Cardiac fibroblast (primary cell): ENCODE measurements at regions not wholly inside any gene's neighbourhood (a gene's known extent, or its start where the extent isn't known, plus 50 kb on each side); places are given as distances from the start of the nearest gene placed in this dataset.

Experiments
- DNase-seq, 2 donors: peaks; one replicate each; pipeline versions ENCODE4 v3.0.0 to v3.0.0-alpha.2; 2010; ENCODE audit warnings: low read depth in 2 of 2
- H3K4me3 ChIP-seq, 2 donors: replicated peaks in 1 of 2; 1 replicate in 1 of 2; 2 replicates in 1 of 2; pipeline ENCODE4 v1.5.1; 2011; ENCODE audit warnings: low read depth in 2 of 2, low read length in 2 of 2, mild to moderate bottlenecking in 2 of 2, moderate library complexity in 1 of 2
- TF ChIP-seq, protein P1 (sequence below): IDR thresholded peaks from one replicate; pipeline ENCODE4 v1.5.1; 2011; ENCODE audit warnings: low read depth, mild to moderate bottlenecking, low read length, inconsistent platforms

- no peak for DNase-seq
- TF ChIP-seq, protein P1, sequence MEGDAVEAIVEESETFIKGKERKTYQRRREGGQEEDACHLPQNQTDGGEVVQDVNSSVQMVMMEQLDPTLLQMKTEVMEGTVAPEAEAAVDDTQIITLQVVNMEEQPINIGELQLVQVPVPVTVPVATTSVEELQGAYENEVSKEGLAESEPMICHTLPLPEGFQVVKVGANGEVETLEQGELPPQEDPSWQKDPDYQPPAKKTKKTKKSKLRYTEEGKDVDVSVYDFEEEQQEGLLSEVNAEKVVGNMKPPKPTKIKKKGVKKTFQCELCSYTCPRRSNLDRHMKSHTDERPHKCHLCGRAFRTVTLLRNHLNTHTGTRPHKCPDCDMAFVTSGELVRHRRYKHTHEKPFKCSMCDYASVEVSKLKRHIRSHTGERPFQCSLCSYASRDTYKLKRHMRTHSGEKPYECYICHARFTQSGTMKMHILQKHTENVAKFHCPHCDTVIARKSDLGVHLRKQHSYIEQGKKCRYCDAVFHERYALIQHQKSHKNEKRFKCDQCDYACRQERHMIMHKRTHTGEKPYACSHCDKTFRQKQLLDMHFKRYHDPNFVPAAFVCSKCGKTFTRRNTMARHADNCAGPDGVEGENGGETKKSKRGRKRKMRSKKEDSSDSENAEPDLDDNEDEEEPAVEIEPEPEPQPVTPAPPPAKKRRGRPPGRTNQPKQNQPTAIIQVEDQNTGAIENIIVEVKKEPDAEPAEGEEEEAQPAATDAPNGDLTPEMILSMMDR, result no peak
- H3K4me3 ChIP-seq, result no peak overlapping the region
These were observed 64.8 kb downstream of the CDCA7 start for GRCh38 chr2:173419506-173419905.

- TF ChIP-seq, protein P1, result no peak
- no peak overlapping the region for H3K4me3 ChIP-seq
- no peak for DNase-seq
These were observed 70.2 kb downstream of the CDCA7 start for GRCh38 chr2:173424886-173425285.

- H3K4me3 ChIP-seq, result no peak overlapping the region
- peak in 1 of 2 donors; percentile 83 for DNase-seq
- TF ChIP-seq, protein P1, result no peak
These were observed 73.4 kb downstream of the CDCA7 start for GRCh38 chr2:173427887-173428668.

DNA sequence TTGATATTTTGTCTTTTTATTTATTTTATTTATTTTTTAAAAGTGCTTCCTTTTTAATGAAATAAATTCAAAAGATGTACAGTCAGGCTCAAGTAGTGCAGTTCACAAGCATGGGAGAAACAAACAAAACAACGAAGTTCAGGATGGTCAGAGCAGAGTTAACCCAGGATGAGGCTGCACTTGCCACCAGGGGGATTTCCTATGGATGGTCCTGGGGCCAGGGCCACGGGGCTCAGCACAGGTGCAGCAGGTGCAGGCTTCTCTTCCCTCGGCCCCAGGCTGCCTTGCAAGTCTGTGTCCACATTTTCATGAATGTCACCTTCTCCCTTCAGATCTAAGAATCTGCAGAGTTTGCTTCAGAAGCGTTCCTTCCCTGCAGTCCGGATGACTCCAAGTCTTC lies 76.5 kb downstream of the CDCA7 start:
- TF ChIP-seq, protein P1, result no peak
- no peak overlapping the region for H3K4me3 ChIP-seq
- no peak for DNase-seq

DNA sequence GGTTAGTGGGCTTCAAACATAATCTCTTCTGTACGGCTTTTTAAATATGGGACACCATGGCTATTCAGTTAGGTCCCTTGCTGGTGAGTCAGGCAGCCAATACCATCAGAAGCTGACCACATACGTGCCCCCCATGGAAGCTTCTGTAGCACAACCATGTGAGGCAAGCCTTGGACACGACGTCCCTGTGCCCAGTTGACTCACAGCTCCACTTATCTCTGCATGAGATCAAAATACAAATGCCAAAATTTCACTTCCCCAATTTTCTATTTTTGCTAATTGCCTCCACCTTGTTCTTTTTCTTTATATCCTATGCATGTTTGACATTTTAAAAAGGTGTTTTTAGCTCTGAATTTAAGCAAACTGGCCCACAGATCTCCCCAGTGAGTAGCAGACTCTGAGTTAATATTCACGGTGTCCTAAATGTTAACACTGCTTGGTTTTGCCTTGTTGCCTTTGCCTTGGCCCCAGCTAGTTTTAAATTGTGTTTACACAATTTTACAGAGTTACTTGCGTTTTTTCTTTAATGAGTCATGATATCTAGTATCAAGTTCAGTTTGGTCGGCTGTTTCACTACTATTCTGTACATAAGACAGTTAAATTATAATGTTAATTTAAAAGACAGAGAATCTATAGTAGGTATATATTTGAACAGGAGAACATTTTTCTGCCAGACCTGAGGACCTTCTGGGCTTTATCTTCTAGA lies 77.5 kb downstream of the CDCA7 start:
- H3K4me3 ChIP-seq, result no peak overlapping the region
- TF ChIP-seq, protein P1, result no peak
- DNase-seq, result peak in 1 of 2 donors; percentile 63

DNA sequence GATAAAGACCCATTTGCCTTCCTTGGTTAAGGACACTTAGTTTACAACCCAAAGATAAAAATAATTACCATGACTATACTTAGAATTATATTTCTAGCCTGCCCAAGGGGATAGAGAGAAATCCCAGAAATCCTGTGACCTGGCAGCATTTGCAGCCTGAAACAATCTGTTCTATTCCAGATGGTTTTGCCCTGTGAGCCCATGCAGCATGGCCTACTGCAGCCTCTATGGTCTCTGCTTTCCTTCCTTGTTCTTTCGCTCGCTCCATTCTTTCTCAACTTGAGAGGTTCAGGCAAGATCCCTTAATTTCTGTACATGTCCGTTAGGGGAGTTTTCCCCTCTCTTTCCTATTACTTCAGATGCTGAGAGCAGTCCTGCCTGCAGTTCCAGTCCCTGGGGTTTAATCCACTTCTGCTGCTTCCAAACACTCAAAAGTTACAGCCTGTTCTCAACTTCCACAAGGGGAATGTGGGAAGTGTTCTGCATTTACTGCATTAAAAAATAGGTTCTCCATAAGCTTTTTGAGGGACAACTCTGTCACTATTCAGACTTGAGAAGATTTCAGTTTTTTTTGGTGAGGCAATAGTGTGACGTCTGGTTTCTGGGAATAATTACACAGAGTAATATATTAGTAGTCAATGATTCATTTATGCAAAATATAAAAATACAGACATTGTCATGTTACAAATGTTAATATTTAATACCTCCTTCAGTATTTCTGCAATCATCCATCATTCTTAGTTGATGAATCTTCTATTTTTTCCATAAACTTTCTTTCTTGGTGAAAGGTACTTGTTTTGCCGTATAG lies 80.3 kb downstream of the CDCA7 start:
- H3K4me3 ChIP-seq, result no peak overlapping the region
- DNase-seq, result peak in 1 of 2 donors; percentile 22
- TF ChIP-seq, protein P1, result no peak
